8988T (cell line): ENCODE measurements at regions not wholly inside any gene's neighbourhood (a gene's known extent, or its start where the extent isn't known, plus 50 kb on each side); places are given as distances from the start of the nearest gene placed in this dataset.

Source experiments
- DNase-seq: peaks from one replicate; pipeline ENCODE4 v3.0.0; 2011

DNA sequence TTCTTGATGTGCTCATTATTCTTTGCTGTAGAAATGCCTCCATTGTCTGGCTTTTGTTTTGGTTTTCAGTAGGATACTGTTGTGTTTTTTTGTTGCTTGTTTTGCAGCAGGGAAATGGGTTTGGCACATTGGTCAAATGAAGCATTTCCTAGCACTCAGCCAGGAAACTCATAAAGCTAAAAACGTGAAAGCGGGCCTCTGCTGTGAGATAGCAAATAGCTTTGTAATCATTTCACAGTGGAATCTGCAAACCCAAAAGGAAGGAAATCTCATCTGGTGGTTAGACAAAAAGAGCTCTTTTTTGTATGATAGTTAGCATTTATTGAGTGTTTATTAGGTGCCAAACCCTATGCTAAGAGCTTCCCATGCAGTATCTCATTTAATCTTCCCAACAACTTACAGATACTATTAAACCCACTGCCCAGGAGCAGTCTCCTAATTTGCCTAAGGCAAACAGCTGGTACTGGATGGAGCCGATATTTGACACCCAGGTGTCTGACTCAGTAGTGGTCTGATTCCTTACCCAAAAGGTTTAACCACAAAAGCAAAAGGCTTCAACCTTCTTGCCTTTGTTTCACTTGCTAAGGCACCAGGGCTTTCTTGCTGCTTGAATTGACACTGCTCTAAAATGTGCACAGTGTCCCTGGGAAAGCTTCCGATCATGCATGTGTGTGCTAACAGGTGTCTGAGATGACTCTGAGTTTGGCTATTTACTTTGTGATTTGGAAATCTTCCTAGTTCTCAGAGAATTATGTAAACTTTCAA is 527.9 kb upstream of the MDFIC2 start:
- DNase-seq = no peak

GRCh38 chr3:70833239-70833960 is 521.0 kb upstream of the MDFIC2 start:
- no peak for DNase-seq

DNA sequence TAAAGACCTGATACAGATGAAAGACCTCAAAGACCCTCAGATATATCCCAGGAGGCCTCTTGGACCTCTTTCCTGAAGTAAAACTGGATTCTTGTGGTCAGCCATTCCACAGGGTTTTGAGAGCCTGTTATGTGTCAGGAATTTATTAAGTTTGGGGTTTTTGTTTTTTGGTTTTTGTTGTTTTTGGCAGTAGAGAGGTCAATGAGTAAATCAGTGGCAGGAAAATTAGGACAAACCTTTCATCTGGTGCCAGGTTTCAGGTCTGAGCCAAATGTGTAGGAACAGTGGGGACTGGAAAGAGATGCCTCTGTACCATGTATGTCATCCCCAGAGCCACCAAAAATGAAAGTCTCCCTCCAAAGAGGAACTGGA is 520.4 kb upstream of the MDFIC2 start:
- DNase-seq = no peak

DNA sequence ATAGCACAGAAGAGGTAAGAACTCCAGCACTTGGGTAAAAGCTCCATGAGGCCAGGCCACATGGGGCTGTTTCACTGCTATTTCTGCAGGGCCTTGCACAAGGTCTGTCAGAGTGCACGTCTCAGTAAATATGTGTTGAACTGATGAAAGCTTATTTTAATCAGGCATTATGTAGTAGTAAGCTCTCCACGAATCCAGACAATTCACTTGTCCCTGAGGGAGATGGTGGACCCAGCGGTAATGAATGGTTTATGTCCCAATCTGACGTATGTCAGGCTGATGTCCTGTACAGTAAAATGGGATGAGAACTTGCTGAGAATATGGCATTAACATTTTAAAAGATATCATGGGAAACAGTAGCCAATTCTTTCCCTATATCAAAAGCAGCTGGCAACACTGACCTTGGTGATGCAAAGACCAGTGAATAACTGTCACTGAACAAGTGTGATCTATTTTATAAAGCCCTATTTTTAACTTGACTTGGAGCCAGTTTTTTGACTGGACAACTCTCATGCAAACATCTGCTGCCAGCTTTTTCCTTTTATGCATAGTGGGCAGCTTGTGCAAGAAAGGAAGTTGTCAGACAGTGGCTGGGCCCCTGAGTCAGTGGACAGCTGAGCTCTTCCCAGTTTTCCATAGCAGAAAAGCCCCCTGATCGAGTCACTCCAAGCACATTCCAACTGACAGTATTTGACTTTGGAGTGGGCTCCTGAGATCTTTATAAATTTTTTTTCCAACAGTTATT is 519.8 kb upstream of the MDFIC2 start:
- DNase-seq = no peak

DNA sequence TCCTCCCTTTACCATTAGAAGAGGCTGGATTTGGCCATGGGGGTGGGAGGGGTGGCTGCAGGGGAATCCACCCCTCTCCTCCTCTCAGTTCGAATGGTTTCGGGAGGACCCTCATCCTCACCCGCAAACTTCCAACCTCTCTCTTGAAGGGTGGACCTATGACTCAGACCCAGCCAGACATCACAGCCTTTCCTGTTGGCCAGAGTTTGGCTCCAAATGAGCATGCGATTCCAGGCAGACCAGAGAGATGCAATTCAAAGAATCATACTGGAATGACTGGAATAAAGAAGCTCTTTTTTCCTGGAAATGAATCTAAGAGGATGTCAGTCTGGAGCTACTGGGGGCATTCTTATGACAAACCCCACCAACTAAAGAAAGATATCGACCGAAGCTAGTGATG is 516.7 kb upstream of the MDFIC2 start:
- DNase-seq = no peak

DNA sequence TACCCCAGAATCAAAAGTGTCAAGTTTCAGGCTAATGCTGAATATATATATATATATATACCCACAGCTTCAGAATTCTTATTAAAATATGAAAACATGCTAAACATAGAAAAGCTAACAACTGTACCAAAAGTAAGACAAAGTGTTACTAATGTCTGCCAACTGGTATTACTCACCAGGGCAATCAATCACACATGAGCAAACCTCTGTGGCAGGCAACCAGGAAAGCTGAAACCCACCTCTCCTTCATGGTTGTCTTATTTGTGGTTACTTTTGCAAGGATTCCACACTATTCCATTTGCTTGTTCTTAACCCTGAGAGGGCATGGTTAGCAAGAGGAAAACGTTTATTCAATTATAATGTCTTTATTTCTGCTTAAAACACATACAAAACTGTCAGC is 512.3 kb upstream of the MDFIC2 start:
- no peak for DNase-seq

GRCh38 chr3:70824078-70824477 is 511.6 kb upstream of the MDFIC2 start:
- DNase-seq = no peak

DNA sequence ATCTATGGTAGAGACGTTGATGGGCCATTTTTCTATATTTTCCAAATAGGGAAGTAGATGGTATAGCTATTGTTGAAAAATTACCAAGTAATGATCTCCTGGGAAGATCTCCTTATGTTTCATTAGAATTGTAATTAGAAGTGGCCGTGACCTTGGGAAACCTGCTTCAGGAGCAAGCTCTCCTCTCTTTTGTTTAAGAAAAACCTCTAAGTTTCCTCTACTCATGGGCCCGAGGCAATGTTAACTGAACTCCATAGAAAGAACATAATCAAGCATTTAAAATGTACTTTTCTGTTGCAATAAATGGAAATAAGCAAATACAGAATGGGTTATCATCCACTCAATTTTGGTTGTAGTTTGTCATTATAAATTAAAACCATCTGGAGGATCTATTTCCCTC is 511.2 kb upstream of the MDFIC2 start:
- DNase-seq = no peak

DNA sequence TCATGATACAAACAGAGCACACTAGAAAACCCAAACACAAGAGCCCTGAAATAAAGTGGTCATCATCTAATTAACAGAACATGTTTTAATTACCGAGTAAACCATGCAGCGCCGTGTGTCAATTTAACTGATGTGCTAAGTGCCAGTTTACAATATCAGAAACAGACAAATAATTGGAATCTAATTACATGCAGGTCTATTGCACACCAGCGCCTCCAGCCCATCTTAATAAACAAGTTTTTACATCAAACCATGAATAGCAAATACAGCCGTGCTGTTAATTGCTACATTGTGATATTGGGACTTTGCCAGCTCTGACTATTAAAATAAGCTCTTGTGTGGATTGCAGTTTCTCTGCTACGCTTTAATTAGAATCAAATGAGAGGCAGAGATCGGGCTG is 510.2 kb upstream of the MDFIC2 start:
- no peak for DNase-seq

DNA sequence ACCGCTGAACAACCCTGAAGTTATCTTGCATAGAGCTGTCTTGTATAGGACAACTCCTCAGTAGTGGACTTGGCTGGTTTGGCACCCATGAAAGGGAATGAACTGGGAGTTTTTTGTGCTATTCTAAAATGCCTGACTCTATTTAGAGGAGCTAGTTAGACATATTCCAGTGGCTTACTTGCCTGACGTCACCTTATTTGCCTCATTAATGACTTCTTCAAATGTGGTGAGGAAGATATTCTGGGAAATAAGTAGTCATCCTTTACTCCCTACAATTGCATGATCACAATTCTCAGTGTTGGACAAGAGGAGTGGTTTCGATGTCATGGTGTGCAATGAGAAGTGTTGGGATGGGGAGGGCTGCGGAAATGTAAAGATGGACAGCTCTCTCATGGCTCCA is 509.2 kb upstream of the MDFIC2 start:
- DNase-seq = no peak

- DNase-seq = no peak
Observed at GRCh38 chr3:70820397-70820796, 508.0 kb upstream of the MDFIC2 start.

GRCh38 chr3:70818145-70818544 is 505.7 kb upstream of the MDFIC2 start:
- DNase-seq = no peak

GRCh38 chr3:70816346-70816745 is 503.9 kb upstream of the MDFIC2 start:
- DNase-seq = no peak

GRCh38 chr3:70815817-70816216 is 503.4 kb upstream of the MDFIC2 start:
- no peak for DNase-seq

- no peak for DNase-seq
Observed at GRCh38 chr3:70813311-70813710, 500.9 kb upstream of the MDFIC2 start.

DNA sequence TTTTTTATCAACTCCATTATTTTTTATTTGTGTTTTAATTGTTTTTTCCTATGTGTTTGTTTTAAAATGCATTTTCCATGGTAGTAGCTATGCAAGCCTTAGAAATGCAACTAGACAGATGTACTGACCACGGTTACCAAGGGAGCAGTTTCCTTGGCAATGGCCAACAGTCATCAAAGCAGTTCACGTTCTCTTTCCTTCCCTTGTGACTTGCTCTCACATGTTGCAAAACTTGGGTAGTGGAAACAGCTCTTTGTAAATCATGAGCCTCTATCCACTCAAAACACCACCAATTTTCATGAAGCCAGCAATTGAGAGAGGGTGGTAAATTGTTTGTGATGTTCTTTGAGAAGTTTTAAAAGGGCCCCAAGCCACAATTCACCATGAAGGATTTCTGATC is 499.4 kb upstream of the MDFIC2 start:
- DNase-seq = no peak

DNA sequence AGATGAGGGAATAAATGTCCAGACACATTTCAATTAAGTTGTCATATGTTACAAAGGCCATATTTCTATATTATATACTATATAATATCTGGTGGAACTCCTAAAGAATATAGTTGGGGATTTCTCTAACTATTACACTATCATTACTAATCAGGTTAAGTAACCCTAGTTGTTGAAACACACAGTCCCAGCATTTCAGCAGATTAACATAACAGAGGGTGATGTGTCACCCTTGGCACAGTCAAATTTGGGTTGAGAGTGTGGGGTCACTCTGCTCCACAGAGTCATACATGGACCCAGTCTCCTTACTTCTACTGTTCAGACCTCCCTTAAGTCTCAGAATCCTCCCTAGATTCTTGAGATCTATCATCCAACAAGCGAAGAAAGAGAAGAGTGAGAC is 496.4 kb upstream of the MDFIC2 start:
- DNase-seq = no peak

DNA sequence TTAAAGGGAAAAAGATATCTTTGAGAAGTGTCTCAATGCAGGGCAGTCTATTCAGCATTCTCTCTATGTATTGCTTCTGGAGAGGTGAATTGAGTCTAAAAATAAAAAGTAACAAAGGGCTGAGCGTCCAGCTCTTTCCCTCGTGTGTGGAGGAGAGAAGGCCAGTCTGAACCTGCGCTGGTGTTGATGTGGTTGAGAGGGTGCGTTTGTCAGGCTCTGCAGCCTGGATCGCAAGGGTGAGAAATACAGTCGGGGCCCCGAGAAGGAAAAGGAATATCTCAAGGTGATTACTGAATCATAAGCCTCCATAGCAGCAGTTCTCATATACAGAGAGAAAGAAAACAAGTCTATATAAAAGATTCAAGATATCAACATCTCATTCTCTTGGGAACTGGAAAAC is 494.1 kb upstream of the MDFIC2 start:
- DNase-seq = no peak

- DNase-seq = no peak
Observed at GRCh38 chr3:70806021-70806420, 493.6 kb upstream of the MDFIC2 start.

- DNase-seq = no peak
Observed at GRCh38 chr3:70805061-70805889, 492.8 kb upstream of the MDFIC2 start.

DNA sequence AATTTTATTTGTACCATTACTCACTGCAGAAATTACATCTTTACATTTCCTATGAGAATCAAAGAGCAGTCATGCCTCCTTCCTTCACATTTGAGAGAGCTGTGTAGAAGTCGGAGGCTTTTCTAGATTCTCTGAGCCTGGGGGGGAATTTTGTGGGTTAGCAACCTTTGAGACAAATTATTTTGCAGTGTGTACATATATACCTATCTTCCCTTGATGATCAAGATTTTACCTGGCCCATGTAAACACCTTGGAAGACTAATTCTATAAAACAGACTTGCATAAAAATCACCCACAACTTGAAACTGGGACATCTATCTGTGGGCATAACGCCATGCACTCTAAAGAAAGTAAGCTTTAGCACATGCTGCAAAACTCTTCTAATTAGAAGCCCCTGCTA is 491.5 kb upstream of the MDFIC2 start:
- no peak for DNase-seq

DNA sequence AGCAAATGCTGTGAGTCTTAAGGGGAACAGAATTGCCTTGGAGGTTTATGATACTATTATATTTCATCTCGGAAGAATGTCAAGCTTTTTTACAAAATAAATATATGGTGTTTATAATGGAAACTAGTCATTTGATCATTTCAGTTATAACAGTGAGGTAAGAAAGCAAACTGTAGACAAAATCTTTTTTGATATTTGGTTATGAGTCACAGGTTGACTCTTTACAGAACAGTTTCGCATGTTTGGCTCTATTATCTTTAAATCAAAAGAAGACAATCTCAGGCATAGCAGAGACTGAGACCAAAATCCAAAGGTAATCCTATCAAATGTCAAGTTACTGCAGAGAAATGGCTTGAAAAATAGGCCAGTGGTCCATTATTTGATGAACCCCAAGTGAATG is 490.9 kb upstream of the MDFIC2 start:
- DNase-seq = no peak

GRCh38 chr3:70800951-70801350 is 488.5 kb upstream of the MDFIC2 start:
- no peak for DNase-seq
